HG02840 (cell line): ENCODE measurements at regions not wholly inside any gene's neighbourhood (a gene's known extent, or its start where the extent isn't known, plus 50 kb on each side); places are given as distances from the start of the nearest gene placed in this dataset.

Experiments used
- ATAC-seq: cut with Tn5 transposase; IDR thresholded peaks from one replicate; pipeline ENCODE4 v1.9.1; 2021; ENCODE audit warnings: mild to moderate bottlenecking, moderate library complexity, moderate number of reproducible peaks; ENCODE audit not compliant: unreplicated experiment, low FRiP score

GRCh38 chr9:1200847-1201251, 150.7 kb downstream of the DMRT2 start:
- no peak for ATAC-seq

GRCh38 chr9:1201262-1201661, 151.1 kb downstream of the DMRT2 start:
- ATAC-seq, result no peak

GRCh38 chr9:1201901-1202300, 151.7 kb downstream of the DMRT2 start:
- ATAC-seq, result no peak

GRCh38 chr9:1202512-1203280, 152.5 kb downstream of the DMRT2 start:
- ATAC-seq, result no peak

- no peak for ATAC-seq
Observed at GRCh38 chr9:1207686-1208085, 157.5 kb downstream of the DMRT2 start.

GRCh38 chr9:1208157-1208556, 158.0 kb downstream of the DMRT2 start:
- no peak for ATAC-seq

GRCh38 chr9:1210954-1211353, 160.8 kb downstream of the DMRT2 start:
- no peak for ATAC-seq

GRCh38 chr9:1216532-1216931, 166.4 kb downstream of the DMRT2 start:
- no peak for ATAC-seq

- no peak for ATAC-seq
Observed at GRCh38 chr9:1217076-1217475, 166.9 kb downstream of the DMRT2 start.

- ATAC-seq, result no peak
Observed at GRCh38 chr9:1219284-1219683, 169.1 kb downstream of the DMRT2 start.

- no peak for ATAC-seq
Observed at GRCh38 chr9:1221298-1221697, 171.1 kb downstream of the DMRT2 start.

- ATAC-seq, result no peak
Observed at GRCh38 chr9:1222511-1222910, 172.4 kb downstream of the DMRT2 start.

GRCh38 chr9:1231998-1232919, 182.1 kb downstream of the DMRT2 start:
- no peak for ATAC-seq

GRCh38 chr9:1233568-1233967, 183.4 kb downstream of the DMRT2 start:
- no peak for ATAC-seq

- ATAC-seq, result no peak
Observed at GRCh38 chr9:1235650-1236049, 185.5 kb downstream of the DMRT2 start.

- ATAC-seq, result no peak
Observed at GRCh38 chr9:1236061-1236460, 185.9 kb downstream of the DMRT2 start.

GRCh38 chr9:1238407-1238806, 188.2 kb downstream of the DMRT2 start:
- ATAC-seq, result no peak

GRCh38 chr9:1248743-1249142, 198.6 kb downstream of the DMRT2 start:
- ATAC-seq, result no peak

GRCh38 chr9:1253064-1253979, 203.2 kb downstream of the DMRT2 start:
- ATAC-seq, result no peak

- no peak for ATAC-seq
Observed at GRCh38 chr9:1254071-1254470, 203.9 kb downstream of the DMRT2 start.

- ATAC-seq, result no peak
Observed at GRCh38 chr9:1256178-1256577, 206.0 kb downstream of the DMRT2 start.
